Neural cell (in vitro differentiated cells): ENCODE measurements at regions not wholly inside any gene's neighbourhood (a gene's known extent, or its start where the extent isn't known, plus 50 kb on each side); places are given as distances from the start of the nearest gene placed in this dataset.

Experiments used
- EP300 ChIP-seq: fragments of 450-650 bp; conservative IDR thresholded peaks from 2 replicates; pipeline ENCODE4 v1.6.1; 2014; ENCODE audit warnings: antibody characterized with exemption, mild to moderate bottlenecking, moderate library complexity; ENCODE audit not compliant: poor library complexity, severe bottlenecking
- EZH2 ChIP-seq: fragments of 200-600, 300-800 bp; shearing (Covaris generic), sonication (generic); IDR thresholded peaks from 2 replicates; pipeline ENCODE4 v1.6.1; 2014; ENCODE audit warnings: antibody characterized with exemption, low read length, borderline replicate concordance, mild to moderate bottlenecking; ENCODE audit not compliant: insufficient read depth, poor library complexity, severe bottlenecking
- MXI1 ChIP-seq: fragments of 450-650 bp; conservative IDR thresholded peaks from 2 replicates; pipeline ENCODE4 v1.6.1; 2014; ENCODE audit warnings: antibody characterized with exemption, mild to moderate bottlenecking; ENCODE audit not compliant: poor library complexity, severe bottlenecking
- POLR2AphosphoS5 ChIP-seq: IDR thresholded peaks from 2 replicates; pipeline ENCODE4 v1.6.1; 2012
- TF ChIP-seq, protein P1 (sequence below): fragments of 450-650 bp; IDR thresholded peaks from 2 replicates; pipeline ENCODE4 v1.5.1; 2014; ENCODE audit warnings: antibody characterized with exemption, mild to moderate bottlenecking, moderate library complexity; ENCODE audit not compliant: poor library complexity, severe bottlenecking

DNA sequence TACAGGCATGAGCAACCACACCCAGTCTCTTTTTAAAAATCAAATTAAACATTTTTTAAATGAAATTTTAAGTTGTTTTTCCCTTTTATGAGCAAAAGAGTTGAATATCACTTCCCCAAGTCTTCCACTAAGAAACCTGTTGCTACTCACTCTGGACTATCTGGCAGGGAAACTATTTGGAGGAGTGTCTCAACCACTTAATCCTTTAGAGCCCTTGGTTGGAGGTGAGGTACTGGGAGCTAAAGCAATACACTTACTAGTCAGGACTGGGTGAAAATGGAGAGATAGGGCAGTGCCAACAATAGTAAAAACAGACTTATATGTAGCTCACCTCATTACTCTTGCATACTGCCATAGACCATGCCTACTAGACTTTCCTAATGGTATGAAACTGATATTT, 135.5 kb downstream of the RND3 start:
- TF ChIP-seq EP300 (no peak), EZH2 (no peak), POLR2AphosphoS5 (no peak), MXI1 (no peak)
- TF ChIP-seq, protein P1, sequence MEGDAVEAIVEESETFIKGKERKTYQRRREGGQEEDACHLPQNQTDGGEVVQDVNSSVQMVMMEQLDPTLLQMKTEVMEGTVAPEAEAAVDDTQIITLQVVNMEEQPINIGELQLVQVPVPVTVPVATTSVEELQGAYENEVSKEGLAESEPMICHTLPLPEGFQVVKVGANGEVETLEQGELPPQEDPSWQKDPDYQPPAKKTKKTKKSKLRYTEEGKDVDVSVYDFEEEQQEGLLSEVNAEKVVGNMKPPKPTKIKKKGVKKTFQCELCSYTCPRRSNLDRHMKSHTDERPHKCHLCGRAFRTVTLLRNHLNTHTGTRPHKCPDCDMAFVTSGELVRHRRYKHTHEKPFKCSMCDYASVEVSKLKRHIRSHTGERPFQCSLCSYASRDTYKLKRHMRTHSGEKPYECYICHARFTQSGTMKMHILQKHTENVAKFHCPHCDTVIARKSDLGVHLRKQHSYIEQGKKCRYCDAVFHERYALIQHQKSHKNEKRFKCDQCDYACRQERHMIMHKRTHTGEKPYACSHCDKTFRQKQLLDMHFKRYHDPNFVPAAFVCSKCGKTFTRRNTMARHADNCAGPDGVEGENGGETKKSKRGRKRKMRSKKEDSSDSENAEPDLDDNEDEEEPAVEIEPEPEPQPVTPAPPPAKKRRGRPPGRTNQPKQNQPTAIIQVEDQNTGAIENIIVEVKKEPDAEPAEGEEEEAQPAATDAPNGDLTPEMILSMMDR, result no peak
